Bronchial epithelial cell (primary cell): ENCODE measurements at regions not wholly inside any gene's neighbourhood (a gene's known extent, or its start where the extent isn't known, plus 50 kb on each side); places are given as distances from the start of the nearest gene placed in this dataset.
"Not testable (repeated sequence)": the region's sequence is repeated elsewhere in the genome, so short reads cannot be mapped to it uniquely, and the experiment has no call there.

Experiments
- DNase-seq: peaks from one replicate; pipeline ENCODE4 v3.0.0-alpha.2; 2010; ENCODE audit warnings: low read depth
- FAIRE-seq: peaks from 2 replicates; lab custom pipeline; 2011; peaks lifted over from hg19 to GRCh38; lab: Jason Lieb, UNC
- H3K27me3 ChIP-seq: 2 replicates; pipeline ENCODE4 v1.5.1; 2011; ENCODE audit warnings: low read length; ENCODE audit not compliant: control insufficient read depth, insufficient read depth
- H3K36me3 ChIP-seq: 2 replicates; pipeline ENCODE4 v1.5.1; 2011; ENCODE audit warnings: low read length; ENCODE audit not compliant: control insufficient read depth, insufficient read depth
- H3K4me3 ChIP-seq: 2 replicates; pipeline ENCODE4 v1.5.1; 2011; ENCODE audit warnings: mild to moderate bottlenecking, low read depth, low read length, control low read depth
- CTCF ChIP-seq: IDR thresholded peaks from 2 replicates; pipeline ENCODE4 v1.5.1; 2011; ENCODE audit warnings: mild to moderate bottlenecking, moderate library complexity, low read length, control low read depth, inconsistent platforms; ENCODE audit not compliant: insufficient read depth, severe bottlenecking

- FAIRE-seq (no peak), DNase-seq (peak; percentile 65)
- no peaks in the 10 kb centered on the region for H3K27me3 ChIP-seq
- H3K4me3 ChIP-seq, result no peak overlapping the region
- H3K36me3 ChIP-seq, result no peaks in the 10 kb centered on the region
- no peak for TF ChIP-seq CTCF
Observed at GRCh38 chr11:97756571-97757335, 1264.0 kb upstream of the CNTN5 start.

GRCh38 chr11:97761175-97761574, 1259.6 kb upstream of the CNTN5 start:
- no peak for DNase-seq
- Histone ChIP-seq H3K36me3 (no peaks in the 10 kb centered on the region), H3K4me3 (no peak overlapping the region), H3K27me3 (no peaks in the 10 kb centered on the region)
- no peak for FAIRE-seq
- TF ChIP-seq CTCF, result no peak

- H3K4me3 ChIP-seq, result no peak overlapping the region
- TF ChIP-seq CTCF, result no peak
- no peaks in the 10 kb centered on the region for H3K27me3 ChIP-seq
- DNase-seq (no peak), FAIRE-seq (no peak)
- H3K36me3 ChIP-seq, result no peaks in the 10 kb centered on the region
Observed at GRCh38 chr11:97764193-97764592, 1256.6 kb upstream of the CNTN5 start.

GRCh38 chr11:97764605-97765004, 1256.1 kb upstream of the CNTN5 start:
- Histone ChIP-seq H3K27me3 (no peaks in the 10 kb centered on the region), H3K4me3 (no peak overlapping the region), H3K36me3 (no peaks in the 10 kb centered on the region)
- FAIRE-seq (no peak), DNase-seq (no peak)
- TF ChIP-seq CTCF, result no peak

GRCh38 chr11:97770570-97770969, 1250.2 kb upstream of the CNTN5 start:
- Histone ChIP-seq H3K4me3 (no peak overlapping the region), H3K36me3 (no peaks in the 10 kb centered on the region), H3K27me3 (no peaks in the 10 kb centered on the region)
- no peak for FAIRE-seq
- no peak for DNase-seq
- TF ChIP-seq CTCF, result no peak

DNA sequence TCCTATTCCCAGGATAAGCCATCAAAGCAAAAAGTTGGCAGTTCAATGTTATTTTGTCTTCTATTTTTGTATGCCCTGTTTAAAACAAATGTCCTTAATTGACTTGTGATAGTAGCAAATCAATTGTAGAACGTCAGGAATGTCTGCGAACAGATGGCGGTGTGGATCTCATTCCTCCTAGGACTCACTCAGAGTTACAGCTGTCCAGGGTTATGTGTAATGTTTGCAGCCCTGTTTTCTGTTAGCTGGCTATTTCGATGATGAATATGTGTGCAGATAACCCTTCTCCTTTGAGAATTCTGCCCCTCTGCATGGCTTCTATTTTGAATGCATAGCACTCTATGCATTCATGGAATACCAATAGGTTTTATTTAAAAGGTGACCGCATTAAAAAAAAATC, 1248.0 kb upstream of the CNTN5 start:
- DNase-seq, result no peak
- TF ChIP-seq CTCF, result no peak
- no peak overlapping the region for H3K4me3 ChIP-seq
- H3K36me3 ChIP-seq, result no peaks in the 10 kb centered on the region
- H3K27me3 ChIP-seq, result no peaks in the 10 kb centered on the region
- no peak for FAIRE-seq

- H3K36me3 ChIP-seq, H3K4me3 ChIP-seq, H3K27me3 ChIP-seq, DNase-seq, FAIRE-seq: not testable (repeated sequence)
Observed at GRCh38 chr11:97784388-97784787, 1236.4 kb upstream of the CNTN5 start.
